Adrenal gland (tissue), 9 donors: ENCODE measurements at regions not wholly inside any gene's neighbourhood (a gene's known extent, or its start where the extent isn't known, plus 50 kb on each side); places are given as distances from the start of the nearest gene placed in this dataset.

Experiments used
- DNase-seq, 7 donors: peaks; one replicate each; pipeline ENCODE4 v3.0.0-alpha.2; 2019 to 2020
- H3K27ac ChIP-seq, 5 donors: fragments of 200-600 bp; sonication (generic) in 4 of 5; 1 replicate in 3 of 5; 2 replicates in 2 of 5; pipeline versions ENCODE4 v1.5.1 to v1.8.0; 2016 to 2020; ENCODE audit warnings: mild to moderate bottlenecking in 1 of 5
- H3K27me3 ChIP-seq: fragments of 200-600 bp; 2 replicates; pipeline ENCODE4 v1.8.0; 2021
- H3K36me3 ChIP-seq, 2 donors: fragments of 200-600 bp; replicated peaks in 1 of 2; 1 replicate in 1 of 2; 2 replicates in 1 of 2; pipeline versions ENCODE4 v1.5.1 to v1.8.0; 2018 to 2022
- H3K4me1 ChIP-seq, 2 donors: fragments of 200-600 bp; replicated peaks in 1 of 2; 1 replicate in 1 of 2; 2 replicates in 1 of 2; pipeline versions ENCODE4 v1.5.1 to v1.8.0; 2018 to 2021
- H3K4me3 ChIP-seq, 4 donors: fragments of 200-600 bp; sonication (generic) in 3 of 4; one replicate each; pipeline ENCODE4 v1.5.1; 2016 to 2018
- H3K9me3 ChIP-seq, 3 donors: fragments of 200-600 bp; sonication (generic) in 1 of 3; replicated peaks in 1 of 3; 1 replicate in 2 of 3; 2 replicates in 1 of 3; pipeline versions ENCODE4 v1.5.1 to v1.8.0; 2016 to 2021
- POLR2A ChIP-seq, 2 donors: fragments of 450-650 bp; IDR thresholded peaks; one replicate each; pipeline ENCODE4 v1.6.1; 2017; ENCODE audit warnings: antibody characterized with exemption in 2 of 2, mild to moderate bottlenecking in 2 of 2, moderate library complexity in 1 of 2
- WGBS, 4 donors: extraction: QIAGEN DNeasy Blood & Tissue Kit in 2 of 4; methylation state at CpG; one replicate each; pipeline versions ENCODE4 v1.1.5 to v1.1.7; 2013 to 2017; 5-methylcytosine and 5-hydroxymethylcytosine counted together
- intact Hi-C, 2 donors: fragments of 100-400 bp; cut with DNase I; formaldehyde crosslinking; loops; one replicate each; pipeline versions ENCODE4 v1.14.1 to v1.15.0; 2022 to 2023
- TF ChIP-seq, protein P1 (sequence below), 6 experiments: fragments of 450-650 bp in 4 of 6; fragments of 200-600 bp in 2 of 6; sonication (generic) in 1 of 6; IDR thresholded peaks; 1 replicate in 5 of 6; 2 replicates in 1 of 6; pipeline versions ENCODE4 v1.5.1 to v1.8.0; 2016 to 2021; ENCODE audit warnings: antibody characterized with exemption in 6 of 6, mild to moderate bottlenecking in 2 of 6, moderate library complexity in 1 of 6
- donor health status: healthy with polysubstance abuse.
- donor health status: Bipolar disorder and iron deficiency.
- donor health status: DM: yes; HTN: yes; CAD: no.
- donor health status: DM: no; HTN: no; CAD: no.
- donor health status: DM: no; HTN: no; CAD: no.

DNA sequence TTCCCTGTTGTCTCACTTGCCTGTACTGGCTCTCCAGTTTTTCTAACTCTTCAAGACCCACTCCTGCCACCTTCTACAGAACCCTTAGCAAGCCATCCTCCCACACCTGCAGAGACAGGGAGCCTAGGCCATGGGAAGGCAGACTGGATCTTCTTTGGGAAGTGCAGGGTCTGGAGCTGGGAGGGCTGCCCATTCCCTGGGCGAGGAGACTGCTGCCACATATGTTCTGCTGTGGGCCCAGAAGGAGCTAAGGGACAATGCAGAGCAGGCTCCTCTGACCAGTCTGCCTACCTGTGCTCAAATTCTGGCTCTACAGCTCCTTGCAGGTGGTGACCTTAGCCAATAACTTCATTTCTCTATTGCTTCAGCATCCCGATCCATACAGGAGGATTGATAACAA, 152.1 kb upstream of the CELF4 start:
- Histone ChIP-seq H3K27me3 (no peaks in the 10 kb centered on the region), H3K9me3 (no peaks in the 10 kb centered on the region), H3K4me3 (no peak overlapping the region), H3K36me3 (no peaks in the 10 kb centered on the region), H3K4me1 (no peaks in the 10 kb centered on the region), H3K27ac (no peak overlapping the region)
- TF ChIP-seq POLR2A (IDR thresholded peaks at IDR 0.05) = no peak
- TF ChIP-seq, protein P1, sequence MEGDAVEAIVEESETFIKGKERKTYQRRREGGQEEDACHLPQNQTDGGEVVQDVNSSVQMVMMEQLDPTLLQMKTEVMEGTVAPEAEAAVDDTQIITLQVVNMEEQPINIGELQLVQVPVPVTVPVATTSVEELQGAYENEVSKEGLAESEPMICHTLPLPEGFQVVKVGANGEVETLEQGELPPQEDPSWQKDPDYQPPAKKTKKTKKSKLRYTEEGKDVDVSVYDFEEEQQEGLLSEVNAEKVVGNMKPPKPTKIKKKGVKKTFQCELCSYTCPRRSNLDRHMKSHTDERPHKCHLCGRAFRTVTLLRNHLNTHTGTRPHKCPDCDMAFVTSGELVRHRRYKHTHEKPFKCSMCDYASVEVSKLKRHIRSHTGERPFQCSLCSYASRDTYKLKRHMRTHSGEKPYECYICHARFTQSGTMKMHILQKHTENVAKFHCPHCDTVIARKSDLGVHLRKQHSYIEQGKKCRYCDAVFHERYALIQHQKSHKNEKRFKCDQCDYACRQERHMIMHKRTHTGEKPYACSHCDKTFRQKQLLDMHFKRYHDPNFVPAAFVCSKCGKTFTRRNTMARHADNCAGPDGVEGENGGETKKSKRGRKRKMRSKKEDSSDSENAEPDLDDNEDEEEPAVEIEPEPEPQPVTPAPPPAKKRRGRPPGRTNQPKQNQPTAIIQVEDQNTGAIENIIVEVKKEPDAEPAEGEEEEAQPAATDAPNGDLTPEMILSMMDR (IDR thresholded peaks at IDR 0.05) = no peak
- WGBS, 4 donors = 63 to 93% (median 78%) methylated on average over 1 to 2 of the region's 2 CpGs
- intact Hi-C loops = no loop called here
- DNase-seq = no peak

DNA sequence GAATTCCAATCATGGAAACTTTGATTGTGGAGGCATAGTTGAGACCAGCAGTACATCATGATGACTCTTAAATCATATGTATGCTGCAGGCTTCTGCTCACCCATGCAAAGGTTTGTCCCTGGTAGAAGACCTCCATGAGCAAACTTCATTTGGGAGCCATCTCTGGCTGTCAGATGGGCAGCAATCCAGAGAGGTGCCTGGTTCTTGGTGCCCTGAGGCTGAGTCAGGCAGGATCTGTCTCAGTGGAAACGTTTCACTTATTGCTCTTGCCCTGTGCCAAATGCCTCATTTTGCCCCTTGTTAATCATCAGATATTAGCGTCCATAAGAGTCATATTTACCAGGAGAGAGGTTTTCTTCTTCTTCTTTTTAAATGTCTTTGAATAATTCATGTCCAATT, 151.5 kb upstream of the CELF4 start:
- intact Hi-C loops = no loop called here
- H3K4me1 ChIP-seq = no peaks in the 10 kb centered on the region
- H3K27ac ChIP-seq = no peak overlapping the region
- no peaks in the 10 kb centered on the region for H3K27me3 ChIP-seq
- H3K4me3 ChIP-seq = no peak overlapping the region
- H3K9me3 ChIP-seq = no peaks in the 10 kb centered on the region
- H3K36me3 ChIP-seq = no peaks in the 10 kb centered on the region
- TF ChIP-seq POLR2A (IDR thresholded peaks at IDR 0.05) = no peak
- TF ChIP-seq, protein P1 (IDR thresholded peaks at IDR 0.05) = no peak
- peak in 1 of 7 donors; percentile 78 for DNase-seq
- WGBS, 4 donors = 38 to 61% (median 50%) methylated on average over 2 of the region's 2 CpGs

DNA sequence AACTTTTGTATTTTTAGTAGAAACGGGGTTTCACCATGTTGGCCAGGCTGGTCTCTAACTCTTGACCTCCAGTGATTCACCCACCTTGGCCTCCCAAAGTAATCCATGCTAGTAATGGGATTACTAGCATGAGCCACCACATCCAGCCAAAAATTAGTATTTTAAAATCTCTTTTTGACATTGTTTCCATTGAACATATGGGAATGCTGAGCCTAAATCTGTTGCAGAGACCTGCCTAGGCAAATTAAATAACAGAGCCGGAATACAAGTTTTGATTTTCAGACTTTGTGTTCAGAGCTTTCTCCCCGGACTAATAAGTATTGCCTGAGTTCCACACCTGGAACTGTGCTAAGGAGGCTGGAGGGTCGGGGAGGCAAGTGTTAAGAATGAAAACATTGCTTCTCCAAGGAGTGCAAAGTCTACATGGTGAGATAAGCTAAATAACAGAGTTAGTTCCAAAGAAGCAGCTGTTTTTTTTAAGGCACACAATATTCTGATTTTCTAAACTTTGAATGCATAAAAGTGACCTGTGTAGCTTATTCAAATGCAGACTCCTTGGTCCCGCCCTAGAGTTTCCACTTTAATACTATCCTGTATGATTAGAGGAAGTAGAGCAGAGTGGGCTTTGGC, 150.6 kb upstream of the CELF4 start:
- H3K27me3 ChIP-seq = no peaks in the 10 kb centered on the region
- whole genome bisulfite sequencing, 4 donors = 68 to 77% (median 74%) methylated on average over 5 of the region's 5 CpGs
- intact Hi-C loops = no loop called here
- TF ChIP-seq, protein P1 (IDR thresholded peaks at IDR 0.05) = no peak
- TF ChIP-seq POLR2A (IDR thresholded peaks at IDR 0.05) = no peak
- no peaks in the 10 kb centered on the region for H3K4me1 ChIP-seq
- no peak overlapping the region for H3K27ac ChIP-seq
- H3K36me3 ChIP-seq = no peaks in the 10 kb centered on the region
- no peak overlapping the region for H3K4me3 ChIP-seq
- no peak for DNase-seq
- H3K9me3 ChIP-seq = no peaks in the 10 kb centered on the region

DNA sequence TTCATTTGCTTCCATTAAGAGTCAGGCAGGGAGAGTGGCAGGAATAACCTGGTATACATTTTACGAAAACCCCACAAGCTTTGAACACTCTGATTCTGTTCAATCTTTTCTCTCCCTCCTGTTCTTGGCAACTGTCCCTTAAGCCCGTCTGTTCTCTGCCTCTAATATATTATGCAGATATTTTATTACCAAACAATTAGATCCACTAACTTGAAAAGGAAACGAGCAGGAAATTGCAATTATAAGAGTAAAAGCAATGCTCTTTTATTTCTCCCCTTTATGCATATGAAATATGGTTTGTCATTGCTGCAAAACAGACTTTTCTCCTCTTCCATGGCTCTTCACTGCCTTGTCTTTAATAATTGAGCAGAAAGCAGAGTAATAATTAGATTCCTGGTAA, 149.1 kb upstream of the CELF4 start:
- no peaks in the 10 kb centered on the region for H3K4me1 ChIP-seq
- TF ChIP-seq, protein P1 (IDR thresholded peaks at IDR 0.05) = no peak
- TF ChIP-seq POLR2A (IDR thresholded peaks at IDR 0.05) = no peak
- H3K27me3 ChIP-seq = no peaks in the 10 kb centered on the region
- no peaks in the 10 kb centered on the region for H3K9me3 ChIP-seq
- no peak overlapping the region for H3K27ac ChIP-seq
- no peak overlapping the region for H3K4me3 ChIP-seq
- H3K36me3 ChIP-seq = no peaks in the 10 kb centered on the region
- no peak for DNase-seq
- intact Hi-C loops = no loop called here
- 40 to 47% (median 43%) methylated on average over 3 of the region's 3 CpGs for WGBS, 4 donors
